GM21381 (cell line): ENCODE measurements at regions not wholly inside any gene's neighbourhood (a gene's known extent, or its start where the extent isn't known, plus 50 kb on each side); places are given as distances from the start of the nearest gene placed in this dataset.

Experiments
- ATAC-seq: cut with Tn5 transposase; IDR thresholded peaks from one replicate; pipeline ENCODE4 v1.9.1; 2021; ENCODE audit warnings: mild to moderate bottlenecking, moderate library complexity; ENCODE audit not compliant: unreplicated experiment

DNA sequence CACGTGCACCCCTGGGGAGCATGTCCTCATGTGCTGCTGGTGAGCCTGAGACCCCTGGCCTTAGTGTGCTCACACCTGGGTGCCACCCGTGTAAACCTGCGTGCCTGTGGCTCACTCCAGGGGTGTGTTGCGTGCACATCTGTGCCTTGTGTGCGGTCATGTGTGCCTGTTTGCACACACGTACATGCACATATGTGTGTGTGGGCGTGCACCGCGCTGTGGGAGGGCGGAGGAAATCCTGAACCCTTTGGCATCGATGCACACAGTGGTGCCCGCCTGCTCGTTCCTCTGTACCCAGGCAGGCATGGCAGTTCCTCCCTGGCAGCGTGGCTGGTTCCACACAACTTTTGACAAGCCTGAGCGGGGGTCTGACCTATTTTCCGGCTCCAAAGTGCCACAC, 1181.9 kb downstream of the BRD1 start:
- no peak for ATAC-seq

DNA sequence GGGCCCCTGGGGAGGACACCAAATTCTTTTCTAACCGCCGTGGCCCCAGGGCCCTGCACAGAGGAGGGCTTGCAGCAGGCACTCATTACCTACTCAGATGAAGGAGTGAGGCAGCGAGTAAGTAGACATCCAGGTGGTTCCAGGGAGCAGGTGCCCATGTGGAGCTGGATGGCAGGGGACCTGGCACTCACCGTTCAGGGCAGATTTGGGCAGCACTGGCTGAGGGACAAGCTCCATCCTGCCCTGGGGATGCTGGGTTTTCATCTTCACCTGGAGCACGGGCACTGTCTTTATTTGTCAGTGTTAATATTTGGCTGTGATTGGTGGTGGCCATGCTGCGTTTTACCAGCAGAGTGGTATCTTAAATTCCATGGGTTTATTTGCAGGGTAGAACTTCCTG, 1182.7 kb downstream of the BRD1 start:
- no peak for ATAC-seq

GRCh38 chr22:48644108-48644507, 1183.6 kb downstream of the BRD1 start:
- ATAC-seq: no peak

GRCh38 chr22:48643066-48643731, 1184.5 kb downstream of the BRD1 start:
- ATAC-seq: no peak

- no peak for ATAC-seq
Observed at GRCh38 chr22:48642550-48642949, 1185.1 kb downstream of the BRD1 start.

DNA sequence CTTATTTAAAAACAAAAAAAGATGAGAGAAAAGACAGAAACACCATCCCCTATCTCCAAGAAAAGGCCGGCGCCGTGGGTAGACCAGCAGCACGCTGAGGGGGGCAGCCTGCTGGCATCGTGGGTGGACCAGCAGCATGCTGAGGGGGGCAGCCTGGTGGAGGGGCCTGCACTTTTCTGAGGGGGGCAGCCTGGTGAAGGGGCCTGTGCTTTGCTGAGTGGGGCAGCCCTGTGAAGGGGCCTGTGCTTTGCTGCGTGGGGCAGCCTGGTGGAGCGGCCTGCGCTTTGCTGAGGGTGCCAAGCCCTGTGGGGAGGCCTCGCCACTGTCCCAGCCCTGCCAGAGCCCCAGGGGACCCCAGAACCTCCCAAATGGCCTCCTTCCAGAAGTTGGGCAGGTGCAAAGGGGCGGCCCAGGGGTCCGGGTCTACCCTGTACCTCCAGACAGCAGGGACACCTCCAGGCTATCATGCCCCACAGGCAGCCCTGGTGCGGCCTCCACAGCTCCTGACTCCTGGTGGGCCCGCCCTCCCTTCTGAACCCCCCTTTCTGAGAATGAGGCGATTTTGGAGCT, 1185.7 kb downstream of the BRD1 start:
- no peak for ATAC-seq

DNA sequence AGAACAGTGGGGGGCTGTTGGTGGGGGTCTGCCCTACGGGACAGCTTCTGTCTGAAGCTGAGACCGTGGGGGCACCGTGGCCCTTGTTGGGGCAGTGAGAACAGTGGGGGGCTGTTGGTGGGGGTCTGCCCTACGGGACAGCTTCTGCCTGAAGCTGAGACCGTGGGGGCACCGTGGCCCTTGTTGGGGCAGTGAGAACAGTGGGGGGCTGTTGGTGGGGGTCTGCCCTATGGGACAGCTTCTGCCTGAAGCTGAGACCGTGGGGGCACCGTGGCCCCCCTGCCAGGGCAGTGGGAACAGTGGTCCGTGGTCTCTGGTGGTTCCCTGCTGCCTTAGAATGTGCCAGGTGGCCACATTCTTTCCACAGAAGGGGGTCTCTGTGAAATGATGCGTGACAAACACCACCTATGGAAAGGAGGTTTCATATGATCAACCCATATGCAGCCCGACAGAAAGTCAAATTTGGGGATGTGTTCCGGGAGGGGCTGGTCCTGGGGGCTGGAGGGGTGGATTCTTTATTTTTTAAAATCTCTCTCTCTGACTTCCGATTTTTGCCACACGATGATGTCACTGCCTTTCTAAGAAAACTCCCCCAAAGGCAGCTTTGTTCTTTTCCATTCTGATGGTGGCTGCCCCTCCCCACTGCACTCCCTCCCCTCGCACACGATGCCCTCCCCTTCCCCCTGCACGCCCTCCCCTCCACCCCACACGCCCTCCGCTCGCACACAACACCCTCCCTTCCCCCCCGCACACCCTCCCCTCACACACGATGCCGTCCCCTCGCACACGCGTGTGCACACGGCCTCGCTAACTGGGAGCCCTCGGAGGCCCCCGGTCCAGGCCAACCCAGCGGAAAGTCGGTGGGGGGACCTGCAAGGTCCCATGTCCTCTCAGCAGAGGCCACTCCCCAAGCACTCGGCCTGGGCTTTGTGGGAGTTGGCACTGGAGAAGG, 1186.5 kb downstream of the BRD1 start:
- no peak for ATAC-seq

- no peak for ATAC-seq
Observed at GRCh38 chr22:48639896-48640748, 1187.6 kb downstream of the BRD1 start.

DNA sequence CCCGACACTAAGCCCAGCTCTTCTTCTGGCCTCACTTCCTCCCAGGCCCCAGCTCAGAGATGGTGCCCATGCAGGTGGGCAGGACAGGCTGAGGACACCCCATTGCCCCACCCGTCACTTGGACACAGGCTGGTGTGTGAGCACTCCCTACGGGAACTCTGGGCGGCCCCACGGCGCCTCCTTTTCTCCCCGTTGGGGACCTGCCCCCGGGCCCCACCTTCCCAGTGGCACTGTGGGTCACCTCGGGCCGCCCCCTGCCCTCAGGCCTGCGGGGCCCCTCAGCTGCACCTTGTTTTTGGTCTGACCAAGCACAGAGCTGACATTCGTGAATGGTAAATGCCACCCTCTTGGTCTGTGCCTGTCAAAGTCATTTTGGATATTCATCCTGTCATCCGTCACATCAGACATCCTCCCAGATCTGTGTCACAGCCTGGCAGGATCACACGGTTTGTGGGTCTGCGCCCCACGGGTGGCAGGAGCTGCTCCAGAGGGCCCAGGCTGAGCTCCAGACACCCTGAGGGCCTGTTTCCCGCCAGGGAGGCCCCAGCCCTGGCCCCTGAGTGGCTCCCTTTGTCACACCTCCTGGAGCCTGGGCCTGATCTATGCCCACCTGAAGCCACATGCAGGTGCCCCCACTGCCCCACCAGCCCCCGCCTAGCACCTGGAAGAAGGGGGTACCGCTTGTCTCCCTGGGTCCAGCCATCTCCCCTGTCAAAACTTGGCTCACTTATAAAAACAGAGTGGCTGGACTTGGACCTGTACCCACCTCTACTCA, 1188.5 kb downstream of the BRD1 start:
- no peak for ATAC-seq

- no peak for ATAC-seq
Observed at GRCh38 chr22:48637231-48637630, 1190.4 kb downstream of the BRD1 start.

DNA sequence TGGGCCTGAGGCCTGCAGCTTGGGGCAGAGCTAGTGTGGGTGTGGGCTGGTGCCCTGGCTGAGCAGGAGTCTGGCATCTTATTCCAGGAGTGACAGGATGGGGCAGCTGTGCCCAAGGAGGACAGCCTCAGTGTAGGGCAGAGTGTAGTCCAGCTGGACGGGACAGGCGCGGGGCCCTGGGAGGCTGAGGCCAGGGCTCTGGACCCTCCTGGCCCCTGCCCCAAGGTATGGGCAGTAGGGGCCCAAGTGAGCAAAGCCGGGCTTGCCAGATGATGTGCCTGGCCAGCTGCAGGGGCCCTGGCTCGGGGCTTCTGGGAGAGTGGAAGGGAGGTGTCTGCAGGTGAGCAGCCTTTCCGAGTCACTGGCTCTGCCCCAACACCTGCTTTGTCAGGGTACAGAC, 1190.9 kb downstream of the BRD1 start:
- no peak for ATAC-seq

DNA sequence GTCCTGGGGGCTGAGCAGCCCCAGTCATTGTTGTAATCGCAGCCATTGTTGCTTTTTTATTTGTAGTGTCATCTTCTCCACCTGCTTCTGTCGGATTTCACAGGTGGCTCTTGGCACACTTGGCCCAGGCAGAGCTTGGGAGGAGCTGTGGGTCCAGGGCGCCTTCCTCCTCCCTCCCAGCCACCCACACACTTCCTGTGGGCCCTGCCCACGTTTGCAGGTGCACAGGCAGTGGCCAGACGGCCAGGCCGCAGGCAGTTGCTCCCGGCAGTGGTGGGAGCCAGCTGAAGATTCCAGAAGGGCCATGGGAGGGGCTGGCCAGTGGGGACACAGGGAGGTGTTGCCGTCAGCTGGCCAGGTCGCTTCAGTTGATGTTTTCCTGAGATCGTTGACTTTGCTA, 1191.9 kb downstream of the BRD1 start:
- no peak for ATAC-seq

- no peak for ATAC-seq
Observed at GRCh38 chr22:48635031-48635430, 1192.6 kb downstream of the BRD1 start.

DNA sequence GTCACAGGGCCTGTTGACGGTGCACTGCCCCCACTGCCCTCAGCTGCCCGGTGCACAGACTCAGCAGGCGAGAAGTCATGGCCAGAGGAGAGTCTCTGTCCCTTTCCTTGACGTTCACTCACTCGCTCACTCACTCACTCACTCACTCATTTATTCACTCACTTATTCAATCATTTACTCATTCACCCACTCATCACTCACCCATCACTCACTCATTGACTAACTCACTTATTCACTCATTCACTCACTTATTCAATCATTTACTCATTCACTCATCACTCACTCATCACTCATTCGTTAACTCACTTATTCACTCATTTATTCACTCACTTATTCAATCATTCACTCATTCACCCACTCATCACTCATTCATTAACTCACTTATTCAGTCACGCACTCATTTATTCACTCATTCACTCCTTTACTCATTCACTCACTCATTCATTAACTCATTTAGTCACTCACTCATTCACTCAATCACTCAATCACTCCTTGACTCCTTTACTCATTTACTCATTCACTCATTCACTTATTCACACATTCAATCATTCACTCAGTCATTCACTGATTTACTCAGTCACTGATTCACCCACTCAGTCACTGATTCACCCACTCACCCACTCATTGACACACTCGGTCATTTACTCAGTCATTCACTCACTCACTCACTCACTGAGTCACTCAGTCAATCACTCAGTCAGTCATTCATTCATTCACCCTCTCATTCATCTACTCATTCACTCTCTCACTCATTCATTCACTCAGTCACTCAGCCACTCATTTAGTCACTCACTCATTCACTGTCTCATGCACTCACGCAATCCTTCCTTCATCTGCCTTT, 1193.5 kb downstream of the BRD1 start:
- no peak for ATAC-seq

DNA sequence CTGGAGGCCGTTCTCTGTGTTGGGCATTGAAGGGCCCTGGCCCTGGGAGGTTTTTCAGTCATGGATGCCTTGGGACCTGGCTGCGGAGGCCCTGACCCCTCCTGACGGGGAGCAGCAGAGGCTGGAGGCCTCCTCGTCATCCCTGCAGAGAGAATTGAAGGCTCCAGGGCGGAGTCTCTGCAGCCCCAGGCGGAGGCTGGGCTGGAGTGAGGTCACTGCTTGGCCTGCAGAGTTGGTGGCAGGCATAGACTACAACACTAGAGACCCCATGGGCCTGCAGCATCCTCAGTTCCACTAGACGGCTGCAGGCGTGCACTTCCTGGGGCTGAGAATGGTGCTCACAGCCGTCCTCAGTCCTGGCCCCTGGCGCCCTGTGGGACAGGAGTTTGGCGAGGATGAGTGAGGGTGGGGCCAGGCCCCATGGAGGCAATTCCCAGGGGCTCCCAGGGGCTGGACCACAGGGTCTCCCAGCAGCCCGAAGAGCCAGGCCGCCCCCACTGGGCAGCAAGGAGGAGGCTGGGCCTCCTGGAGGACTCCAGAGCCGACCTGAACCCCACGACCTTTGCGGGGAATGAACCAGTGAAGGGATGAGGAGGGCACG, 1194.9 kb downstream of the BRD1 start:
- no peak for ATAC-seq

- no peak for ATAC-seq
Observed at GRCh38 chr22:48631288-48631863, 1196.3 kb downstream of the BRD1 start.

GRCh38 chr22:48630848-48631247, 1196.8 kb downstream of the BRD1 start:
- ATAC-seq: no peak

DNA sequence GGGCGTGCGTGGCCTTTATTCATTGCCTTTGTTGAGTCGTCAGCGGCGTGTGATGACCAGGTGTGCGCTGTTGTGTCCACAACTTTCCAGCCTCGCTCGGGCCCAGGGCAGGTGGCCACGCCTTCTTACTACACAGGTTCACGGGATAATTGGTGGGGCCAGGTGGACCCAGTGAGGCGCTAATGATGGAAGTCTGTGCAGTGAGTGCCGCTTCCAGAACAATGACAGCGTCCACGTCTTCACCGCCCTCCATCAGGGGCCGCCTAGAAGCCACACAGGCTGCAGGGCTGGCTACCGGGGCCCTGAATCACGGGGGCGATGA, 1197.3 kb downstream of the BRD1 start:
- no peak for ATAC-seq
